GM13976 (cell line): ENCODE measurements at regions not wholly inside any gene's neighbourhood (a gene's known extent, or its start where the extent isn't known, plus 50 kb on each side); places are given as distances from the start of the nearest gene placed in this dataset.

ENCODE experiments used
- DNase-seq: peaks from one replicate; pipeline ENCODE4 v3.0.0; 2012; ENCODE audit warnings: low spot score
- CTCF ChIP-seq: IDR thresholded peaks from 2 replicates; pipeline ENCODE4 v1.5.1; 2012; ENCODE audit warnings: borderline replicate concordance, mild to moderate bottlenecking; ENCODE audit not compliant: insufficient read depth; ENCODE audit errors: extremely low read depth, missing control alignments, control extremely low read depth
- in situ Hi-C: fragments of 300-500 bp; cut with MboI; formaldehyde crosslinking; loops from one replicate; pipeline ENCODE4 v1.12.0; 2022; ENCODE audit warnings: low sequenced_read_pairs, mixed read lengths, inconsistent platforms; ENCODE audit not compliant: unreplicated experiment

GRCh38 chr13:81492449-81492848, 1151.5 kb upstream of the SPRY2 start:
- in situ Hi-C loops: no loop called here
- TF ChIP-seq CTCF: no peak
- DNase-seq: no peak

DNA sequence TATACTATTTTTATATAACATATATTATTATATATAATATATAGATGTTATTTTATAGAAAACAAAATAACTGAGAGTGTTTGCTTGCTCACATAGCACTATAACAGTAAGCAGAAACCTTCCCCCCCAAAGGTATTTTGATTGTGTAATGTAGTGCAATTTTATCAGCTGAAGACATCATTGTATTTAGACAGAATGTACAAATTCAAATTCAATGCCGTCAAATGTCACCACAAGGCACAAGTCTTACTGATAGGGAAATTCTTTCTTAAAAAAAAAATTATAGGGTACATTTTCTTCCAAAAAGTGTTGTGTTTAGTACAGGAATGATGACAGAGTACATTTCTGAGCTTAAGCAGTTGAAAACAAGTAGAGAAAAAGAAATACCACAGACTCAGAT, 1147.1 kb upstream of the SPRY2 start:
- no peak for DNase-seq
- no peak for TF ChIP-seq CTCF
- in situ Hi-C loops: no loop called here

GRCh38 chr13:81487151-81487550, 1146.2 kb upstream of the SPRY2 start:
- in situ Hi-C loops: no loop called here
- DNase-seq: no peak

DNA sequence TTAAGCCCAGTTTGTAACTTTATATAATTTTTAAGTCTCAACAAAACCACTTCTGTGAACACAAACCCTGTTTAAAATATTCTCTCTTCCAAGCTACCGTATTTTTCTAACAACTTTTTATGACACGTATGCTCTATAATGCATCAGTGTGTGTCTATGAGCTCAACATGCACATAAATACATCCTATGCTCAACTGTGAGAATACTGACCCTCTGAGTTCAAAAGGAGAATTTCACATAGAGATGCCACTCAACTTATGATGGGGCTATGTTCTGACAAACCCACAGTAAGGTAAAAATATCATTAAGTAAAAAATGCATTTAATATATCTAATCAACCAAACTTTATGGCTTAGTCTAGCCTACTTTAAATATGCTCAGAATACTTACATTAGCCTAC, 1139.7 kb upstream of the SPRY2 start:
- no peak for TF ChIP-seq CTCF
- in situ Hi-C loops: no loop called here
- DNase-seq: no peak

More at GRCh38 chr13:81487151-81487550, 1146.2 kb upstream of the SPRY2 start:
- TF ChIP-seq CTCF: no peak

DNA sequence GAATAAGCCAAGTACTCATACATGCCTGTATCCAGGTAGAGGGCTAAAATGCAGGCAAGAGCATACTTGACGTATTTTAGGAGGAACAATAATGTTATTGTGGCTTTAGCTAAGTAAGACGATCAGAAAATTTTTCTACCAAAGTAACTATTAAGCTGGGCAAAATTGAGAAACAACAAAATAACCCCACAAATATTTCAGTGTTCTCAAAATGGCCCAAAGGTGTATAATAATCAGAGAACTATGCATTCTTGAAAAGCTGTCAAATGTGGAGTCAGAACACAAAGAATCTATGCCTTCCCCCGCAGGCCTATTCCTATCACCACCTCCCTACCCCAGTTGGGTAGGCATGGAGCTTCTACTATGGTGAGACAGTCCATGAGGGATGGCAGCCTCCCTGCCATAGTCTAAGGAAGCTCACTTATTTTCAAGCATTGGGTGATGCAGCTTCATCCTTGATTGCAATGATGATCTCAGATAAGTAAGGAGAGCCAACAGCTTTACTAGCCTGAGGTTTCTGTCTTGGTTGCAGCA, 1132.5 kb upstream of the SPRY2 start:
- in situ Hi-C loops: no loop called here
- TF ChIP-seq CTCF: no peak
- no peak for DNase-seq

DNA sequence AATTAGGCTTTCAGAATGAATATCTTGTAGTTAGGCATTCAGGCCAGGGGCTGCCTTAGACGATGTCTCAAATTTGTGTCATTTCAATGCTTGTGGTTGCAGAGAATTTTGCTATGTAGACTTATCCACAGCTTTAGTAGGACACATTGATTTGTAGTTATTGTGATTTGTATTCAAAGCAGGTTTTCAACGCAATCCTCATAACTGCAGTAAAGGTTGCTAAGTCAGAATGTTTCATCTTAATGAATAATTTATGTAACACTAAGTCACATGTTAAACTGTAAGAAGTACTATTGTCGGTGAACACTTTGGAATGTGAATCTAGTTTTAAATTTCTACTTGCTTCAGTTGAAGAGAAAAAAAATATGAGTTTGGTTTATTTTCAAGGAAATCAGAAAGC, 1117.2 kb upstream of the SPRY2 start:
- in situ Hi-C loops: no loop called here
- no peak for TF ChIP-seq CTCF

DNA sequence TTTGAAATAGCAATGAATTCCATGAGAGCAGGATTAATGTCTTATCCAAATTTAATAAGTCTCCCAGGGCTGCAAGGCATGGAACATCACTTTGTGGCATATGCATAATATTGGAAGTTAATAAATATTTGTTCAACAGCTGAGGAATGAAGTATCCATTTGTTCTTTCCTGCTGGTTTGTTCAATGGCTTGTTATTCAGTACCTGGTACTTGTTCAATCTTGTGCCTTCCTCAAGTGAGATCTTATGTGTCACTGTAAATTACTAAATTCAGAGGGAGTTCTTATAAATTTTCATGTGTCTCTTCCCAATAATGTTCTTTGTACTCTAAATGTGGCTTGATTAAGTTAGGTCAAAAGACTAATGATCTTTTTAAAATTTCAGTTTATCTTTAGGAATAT, 1105.5 kb upstream of the SPRY2 start:
- no peak for DNase-seq
- no peak for TF ChIP-seq CTCF
- in situ Hi-C loops: no loop called here

More for the DNA sequence above, 1117.2 kb upstream of the SPRY2 start:
- no peak for DNase-seq
